ENCODE measurements at regions not wholly inside any gene's neighbourhood (a gene's known extent, or its start where the extent isn't known, plus 50 kb on each side); places are given as distances from the start of the nearest gene placed in this dataset.

GRCh38 chrX:9102956-9103355, 69.0 kb upstream of the FAM9B start:
- no peak for DNase-seq
- Histone ChIP-seq H3K36me3 (no peaks in the 10 kb centered on the region), H3K9me3 (no peaks in the 10 kb centered on the region), H3K27me3 (no peaks in the 10 kb centered on the region), H3K27ac (no peak overlapping the region), H3K4me3 (no peak overlapping the region), H3K4me1 (no peaks in the 10 kb centered on the region)
- in situ Hi-C loops (cut with MboI; ENCODE audit: low pct_ligation_motif_present in 1 of 4, low pct_unique_long_range_greater_than_20kb in 1 of 4, low sequenced_read_pairs in 3 of 4) (no loop called here), intact Hi-C loops (cut with DNase I; ENCODE audit: low total_unique reads) (no loop called here)
- TF ChIP-seq, protein P1, sequence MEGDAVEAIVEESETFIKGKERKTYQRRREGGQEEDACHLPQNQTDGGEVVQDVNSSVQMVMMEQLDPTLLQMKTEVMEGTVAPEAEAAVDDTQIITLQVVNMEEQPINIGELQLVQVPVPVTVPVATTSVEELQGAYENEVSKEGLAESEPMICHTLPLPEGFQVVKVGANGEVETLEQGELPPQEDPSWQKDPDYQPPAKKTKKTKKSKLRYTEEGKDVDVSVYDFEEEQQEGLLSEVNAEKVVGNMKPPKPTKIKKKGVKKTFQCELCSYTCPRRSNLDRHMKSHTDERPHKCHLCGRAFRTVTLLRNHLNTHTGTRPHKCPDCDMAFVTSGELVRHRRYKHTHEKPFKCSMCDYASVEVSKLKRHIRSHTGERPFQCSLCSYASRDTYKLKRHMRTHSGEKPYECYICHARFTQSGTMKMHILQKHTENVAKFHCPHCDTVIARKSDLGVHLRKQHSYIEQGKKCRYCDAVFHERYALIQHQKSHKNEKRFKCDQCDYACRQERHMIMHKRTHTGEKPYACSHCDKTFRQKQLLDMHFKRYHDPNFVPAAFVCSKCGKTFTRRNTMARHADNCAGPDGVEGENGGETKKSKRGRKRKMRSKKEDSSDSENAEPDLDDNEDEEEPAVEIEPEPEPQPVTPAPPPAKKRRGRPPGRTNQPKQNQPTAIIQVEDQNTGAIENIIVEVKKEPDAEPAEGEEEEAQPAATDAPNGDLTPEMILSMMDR (IDR thresholded peaks at IDR 0.05) = no peak
- TF ChIP-seq POLR2A (IDR thresholded peaks at IDR 0.05) = no peak
- TF ChIP-seq POLR2AphosphoS5 (IDR thresholded peaks at IDR 0.05) = no peak
- TF ChIP-seq EP300 (IDR thresholded peaks at IDR 0.05; ENCODE audit: low read depth) = no peak
- 62% methylated on average over 4 of the region's 4 CpGs; no CpG with 5 or more reads in 1 of the 2 donors for WGBS, 2 donors (ENCODE audit: low coverage in 1 of 2)

- H3K27me3 ChIP-seq = no peaks in the 10 kb centered on the region
- no peaks in the 10 kb centered on the region for H3K36me3 ChIP-seq
- TF ChIP-seq, protein P1 (IDR thresholded peaks at IDR 0.05) = no peak
- no peak for TF ChIP-seq EP300 (IDR thresholded peaks at IDR 0.05; ENCODE audit: low read depth)
- TF ChIP-seq POLR2AphosphoS5 (IDR thresholded peaks at IDR 0.05) = no peak
- TF ChIP-seq POLR2A (IDR thresholded peaks at IDR 0.05) = no peak
- no peak overlapping the region for H3K4me3 ChIP-seq
- H3K4me1 ChIP-seq = no peaks in the 10 kb centered on the region
- DNase-seq = no peak
- in situ Hi-C loops (cut with MboI; ENCODE audit: low pct_ligation_motif_present in 1 of 4, low pct_unique_long_range_greater_than_20kb in 1 of 4, low sequenced_read_pairs in 3 of 4) (no loop called here), intact Hi-C loops (cut with DNase I; ENCODE audit: low total_unique reads) (no loop called here)
- H3K9me3 ChIP-seq = no peaks in the 10 kb centered on the region
- no peak overlapping the region for H3K27ac ChIP-seq
- WGBS, 2 donors (ENCODE audit: low coverage in 1 of 2) = 63% methylated on average over 1 of the region's 1 CpG; no CpG with 5 or more reads in 1 of the 2 donors
Measured at GRCh38 chrX:9108054-9108453, 74.1 kb upstream of the FAM9B start.

- 62% methylated on average over 5 of the region's 5 CpGs; no CpG with 5 or more reads in 1 of the 2 donors for WGBS, 2 donors (ENCODE audit: low coverage in 1 of 2)
- intact Hi-C loops (cut with DNase I; ENCODE audit: low total_unique reads) = no loop called here
- in situ Hi-C loops (cut with MboI; ENCODE audit: low pct_ligation_motif_present in 1 of 4, low pct_unique_long_range_greater_than_20kb in 1 of 4, low sequenced_read_pairs in 3 of 4) = no loop called here
Measured at GRCh38 chrX:9110808-9111207, 76.9 kb upstream of the FAM9B start.

DNA sequence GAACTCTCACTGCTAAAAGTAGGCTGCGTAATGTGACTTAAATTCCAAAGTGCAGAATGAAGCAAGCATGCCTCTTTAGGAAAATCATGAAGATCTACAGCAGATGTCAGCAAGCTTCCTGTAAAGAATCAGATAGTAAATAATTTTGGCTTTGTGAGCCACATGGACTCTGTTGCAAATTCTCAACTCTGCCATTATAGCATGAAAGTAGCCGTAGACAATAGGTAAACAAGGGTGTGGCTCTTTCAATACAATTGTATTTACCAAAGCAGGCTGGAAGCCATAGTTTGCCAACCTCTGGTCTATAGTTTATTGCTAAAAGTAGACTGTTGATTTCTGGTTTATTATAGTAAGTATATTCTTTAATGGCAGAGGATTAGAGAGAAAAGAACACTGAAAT, 80.3 kb upstream of the FAM9B start:
- intact Hi-C loops (cut with DNase I; ENCODE audit: low total_unique reads) (no loop called here), in situ Hi-C loops (cut with MboI; ENCODE audit: low pct_ligation_motif_present in 1 of 4, low pct_unique_long_range_greater_than_20kb in 1 of 4, low sequenced_read_pairs in 3 of 4) (no loop called here)
- no peaks in the 10 kb centered on the region for H3K9me3 ChIP-seq
- 50 to 68% methylated on average over 1 to 2 of the region's 2 CpGs for WGBS, 2 donors (ENCODE audit: low coverage in 1 of 2)
- H3K36me3 ChIP-seq = no peaks in the 10 kb centered on the region
- no peaks in the 10 kb centered on the region for H3K4me1 ChIP-seq
- H3K27ac ChIP-seq = no peak overlapping the region
- H3K4me3 ChIP-seq = no peak overlapping the region
- no peak for DNase-seq
- TF ChIP-seq EP300 (IDR thresholded peaks at IDR 0.05; ENCODE audit: low read depth) = no peak
- TF ChIP-seq, protein P1 (IDR thresholded peaks at IDR 0.05) = no peak
- no peak for TF ChIP-seq POLR2AphosphoS5 (IDR thresholded peaks at IDR 0.05)
- no peak for TF ChIP-seq POLR2A (IDR thresholded peaks at IDR 0.05)
- H3K27me3 ChIP-seq = no peaks in the 10 kb centered on the region

More at GRCh38 chrX:9110808-9111207, 76.9 kb upstream of the FAM9B start:
- no peaks in the 10 kb centered on the region for H3K27me3 ChIP-seq
- H3K9me3 ChIP-seq = no peaks in the 10 kb centered on the region
- TF ChIP-seq, protein P1 (IDR thresholded peaks at IDR 0.05) = no peak
- no peak for TF ChIP-seq POLR2A (IDR thresholded peaks at IDR 0.05)
- TF ChIP-seq EP300 (IDR thresholded peaks at IDR 0.05; ENCODE audit: low read depth) = no peak
- no peak overlapping the region for H3K27ac ChIP-seq
- no peak for DNase-seq
- no peak overlapping the region for H3K4me3 ChIP-seq
- H3K4me1 ChIP-seq = no peaks in the 10 kb centered on the region
- no peaks in the 10 kb centered on the region for H3K36me3 ChIP-seq
